Inflammatory macrophage (primary cell): ENCODE measurements at regions not wholly inside any gene's neighbourhood (a gene's known extent, or its start where the extent isn't known, plus 50 kb on each side); places are given as distances from the start of the nearest gene placed in this dataset.
"Not testable (repeated sequence)": the region's sequence is repeated elsewhere in the genome, so short reads cannot be mapped to it uniquely, and the experiment has no call there.

Source experiments
- DNase-seq, 2 donors: peaks; one replicate each; pipeline ENCODE4 v3.0.0-alpha.2; 2020 to 2022

GRCh38 chr9:106111039-106111730 is 416.8 kb downstream of the TMEM38B start:
- DNase-seq, result no peak

- no peak for DNase-seq
These were observed 418.6 kb downstream of the TMEM38B start for GRCh38 chr9:106112935-106113334.

DNA sequence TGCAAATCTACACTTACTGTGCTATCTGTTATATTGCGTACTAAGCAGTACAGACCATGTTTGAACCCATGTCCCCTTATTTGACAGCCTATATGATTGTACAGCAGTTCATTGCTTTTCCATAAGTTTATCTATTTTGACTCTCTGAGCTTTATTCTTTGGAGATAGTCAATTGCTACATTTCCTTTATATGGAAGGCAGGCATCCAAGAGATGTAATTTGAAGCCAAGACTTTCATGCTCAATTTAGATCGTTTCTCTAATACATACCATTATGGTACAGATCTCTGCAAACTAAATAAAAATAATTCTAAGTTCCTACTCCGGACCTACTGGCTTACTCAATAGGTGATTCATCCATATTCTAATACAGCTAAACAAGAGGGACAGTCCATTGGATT is 424.8 kb downstream of the TMEM38B start:
- DNase-seq, result no peak

DNA sequence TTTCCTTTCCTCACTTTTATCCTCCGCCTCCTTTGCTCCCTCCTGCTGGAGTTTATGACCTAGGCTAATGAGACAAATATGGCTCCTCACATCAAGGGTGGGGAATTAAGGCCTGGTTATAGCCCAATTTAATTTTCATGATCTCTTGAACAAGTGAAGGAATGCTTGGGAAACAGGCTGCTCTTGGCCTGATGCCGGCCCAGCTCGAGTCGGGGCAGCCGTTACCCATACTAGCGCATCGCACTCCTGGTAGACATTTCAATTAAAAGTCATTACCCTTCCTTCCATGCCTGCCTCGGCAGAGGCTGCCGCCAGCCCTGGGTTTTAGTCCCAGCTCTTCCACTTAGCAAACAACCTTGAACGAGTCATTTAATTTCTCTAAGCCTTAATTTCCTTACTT is 425.7 kb downstream of the TMEM38B start:
- DNase-seq, result no peak

DNA sequence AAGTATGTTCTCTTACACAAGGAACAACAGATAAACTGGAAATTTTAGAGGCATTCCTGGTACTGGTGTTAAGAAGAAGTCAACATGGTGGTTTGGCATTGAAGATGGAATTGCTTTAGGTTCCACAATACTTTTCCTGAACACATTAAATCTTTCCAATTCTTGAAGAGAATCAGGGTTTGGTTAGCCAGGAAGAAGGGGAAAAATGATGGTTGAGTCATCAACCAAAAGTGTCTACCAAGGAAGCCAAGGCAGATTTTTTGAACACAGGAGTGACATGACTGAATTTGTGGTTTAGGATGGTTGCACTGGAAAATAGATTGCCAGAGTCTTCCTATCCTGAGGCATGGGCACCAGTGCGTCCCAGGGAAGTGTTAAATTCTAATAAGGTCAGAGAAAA is 433.4 kb downstream of the TMEM38B start:
- no peak for DNase-seq

GRCh38 chr9:106130374-106130773 is 436.0 kb downstream of the TMEM38B start:
- DNase-seq, result no peak

- DNase-seq, result no peak
These were observed 449.4 kb downstream of the TMEM38B start for GRCh38 chr9:106143781-106144180.

GRCh38 chr9:106146066-106146840 is 451.9 kb downstream of the TMEM38B start:
- no peak for DNase-seq

DNA sequence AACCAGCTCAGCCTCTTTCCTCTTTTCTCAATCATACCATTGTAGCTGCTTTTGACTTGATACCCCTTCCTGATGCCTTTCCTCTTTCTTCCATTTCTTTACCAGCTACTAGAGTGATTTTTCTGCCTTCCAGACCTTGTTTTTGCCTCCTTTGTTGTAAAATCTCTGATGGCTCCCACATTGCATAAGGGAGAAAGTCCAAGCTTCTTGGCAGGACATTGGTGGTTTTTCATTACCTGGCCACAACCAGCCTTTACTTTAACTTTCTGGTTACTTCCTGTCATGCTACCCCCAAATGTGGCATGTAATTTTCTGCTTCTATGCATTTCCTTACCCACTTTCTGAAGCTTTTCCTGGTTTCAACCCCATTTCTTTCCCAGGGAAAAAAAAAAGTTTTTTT is 452.5 kb downstream of the TMEM38B start:
- no peak for DNase-seq

DNA sequence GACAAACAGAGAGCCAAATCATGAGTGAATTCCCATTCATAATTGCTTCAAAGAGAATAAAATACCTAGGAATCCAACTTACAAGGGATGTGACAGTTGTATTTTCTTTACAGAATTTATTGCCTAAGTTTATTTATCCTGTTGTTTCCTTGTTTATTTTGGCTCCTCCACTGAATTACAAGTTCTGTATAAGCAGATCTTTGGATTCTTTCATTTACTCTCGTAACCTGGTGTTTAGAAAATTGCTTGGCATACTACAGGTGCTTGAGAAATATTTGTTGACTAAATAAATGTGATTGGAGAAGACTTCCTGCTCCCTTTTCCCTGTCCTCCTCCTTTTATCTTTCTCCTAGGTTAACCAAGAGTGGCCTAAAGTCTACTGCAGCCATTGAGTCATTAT is 455.6 kb downstream of the TMEM38B start:
- DNase-seq, result no peak

DNA sequence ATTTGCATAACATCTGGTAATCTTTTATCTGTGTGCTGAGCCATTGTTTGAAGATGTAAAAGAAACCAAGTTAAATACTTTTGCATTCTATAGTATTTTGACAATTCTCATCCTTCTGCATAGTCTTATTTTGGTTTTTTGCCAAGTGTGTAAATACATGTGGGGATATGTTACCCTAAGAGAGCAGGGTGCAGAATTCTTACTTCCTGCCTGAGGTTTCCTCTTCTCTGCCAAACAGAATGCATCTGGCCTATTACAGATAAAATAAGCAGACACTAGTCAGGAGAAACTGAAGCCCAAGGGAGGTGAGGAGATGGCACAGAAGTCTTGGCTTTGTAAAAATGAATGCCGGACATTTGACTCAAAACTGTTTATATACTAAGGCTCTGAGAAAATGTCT is 462.1 kb downstream of the TMEM38B start:
- no peak for DNase-seq

DNA sequence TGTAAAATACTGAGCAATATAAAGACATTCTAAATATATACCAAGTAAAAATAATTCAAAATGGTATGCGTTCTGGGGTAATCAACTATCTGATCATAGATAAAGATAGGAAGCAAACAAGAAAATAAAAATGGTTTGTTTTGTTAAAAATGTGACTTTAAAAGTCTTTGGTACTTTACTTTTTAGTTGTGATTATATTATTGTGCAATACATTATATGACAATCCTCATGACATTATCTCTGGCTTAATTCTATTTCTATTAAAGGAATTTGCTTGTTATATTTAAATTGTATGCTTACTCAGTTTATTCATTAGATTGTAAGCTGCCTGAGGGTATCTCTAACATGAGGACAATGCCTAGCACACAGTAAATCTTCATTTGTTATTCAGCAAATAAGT is 477.9 kb downstream of the TMEM38B start:
- DNase-seq, result no peak

GRCh38 chr9:106174346-106174745 is 480.0 kb downstream of the TMEM38B start:
- no peak for DNase-seq

GRCh38 chr9:106177216-106177615 is 482.9 kb downstream of the TMEM38B start:
- DNase-seq, result no peak

- no peak for DNase-seq
These were observed 484.9 kb downstream of the TMEM38B start for GRCh38 chr9:106179191-106179590.

- not testable (repeated sequence) for DNase-seq
These were observed 509.6 kb downstream of the TMEM38B start for GRCh38 chr9:106203815-106204516.

DNA sequence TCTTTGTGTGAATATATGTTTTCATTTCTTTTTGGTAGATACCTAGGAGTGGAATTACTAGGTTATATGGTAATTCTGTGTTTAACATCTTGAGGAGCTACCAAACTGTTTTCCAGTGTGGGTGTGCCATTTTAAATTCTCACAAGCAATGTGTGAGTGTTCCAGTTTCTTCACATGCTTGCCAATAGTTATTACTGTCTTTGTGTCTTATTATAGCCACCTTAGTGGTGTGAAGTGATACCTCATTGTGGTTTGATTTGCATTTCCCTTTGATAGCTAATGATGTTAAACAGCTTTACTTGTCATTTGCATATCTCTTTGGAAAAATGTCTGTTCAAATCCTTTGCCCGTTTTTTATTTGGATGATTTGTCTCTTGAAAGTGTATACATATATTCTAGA is 513.0 kb downstream of the TMEM38B start:
- no peak for DNase-seq

GRCh38 chr9:106218427-106218826 is 524.1 kb downstream of the TMEM38B start:
- no peak for DNase-seq

- no peak for DNase-seq
These were observed 524.5 kb downstream of the TMEM38B start for GRCh38 chr9:106218854-106219253.

DNA sequence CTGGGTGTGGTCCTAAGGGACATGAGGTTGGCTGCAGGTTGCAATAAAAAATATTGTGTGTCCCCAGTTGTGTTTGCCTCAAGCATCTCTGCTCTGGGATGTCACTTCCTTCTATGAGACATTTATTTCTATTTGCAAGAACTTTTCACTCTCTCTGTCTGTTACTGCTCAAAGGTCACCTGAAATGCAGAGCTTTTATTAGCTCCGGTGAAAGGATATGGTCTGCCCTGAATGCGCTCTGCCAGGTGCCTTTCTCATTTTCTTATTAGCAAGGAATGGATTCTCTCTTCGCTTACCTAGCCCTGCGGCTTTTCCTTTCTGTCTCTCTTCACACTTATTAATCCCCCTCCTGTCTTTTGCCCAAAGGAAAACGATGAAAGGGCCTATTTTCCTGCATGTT is 526.1 kb downstream of the TMEM38B start:
- DNase-seq, result no peak

DNA sequence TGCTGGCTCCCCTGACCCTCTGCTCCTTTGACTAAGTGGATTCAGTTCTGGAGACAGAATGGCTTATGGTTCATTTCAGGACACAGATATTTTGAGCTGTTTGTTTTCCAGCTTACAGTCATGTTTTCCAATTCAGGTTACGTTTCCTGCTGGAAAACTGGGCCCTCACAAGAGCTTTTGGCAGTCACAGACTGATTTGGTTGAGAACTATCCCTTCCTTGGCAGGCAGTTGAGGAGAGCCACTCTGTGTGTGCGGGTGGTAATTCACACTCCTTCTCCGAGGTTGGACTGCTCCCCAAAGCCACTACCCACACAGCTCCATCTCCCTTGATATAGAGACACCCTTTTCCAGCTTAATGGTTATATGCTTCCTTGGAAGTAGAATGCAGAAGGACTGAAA is 534.5 kb downstream of the TMEM38B start:
- DNase-seq, result no peak

DNA sequence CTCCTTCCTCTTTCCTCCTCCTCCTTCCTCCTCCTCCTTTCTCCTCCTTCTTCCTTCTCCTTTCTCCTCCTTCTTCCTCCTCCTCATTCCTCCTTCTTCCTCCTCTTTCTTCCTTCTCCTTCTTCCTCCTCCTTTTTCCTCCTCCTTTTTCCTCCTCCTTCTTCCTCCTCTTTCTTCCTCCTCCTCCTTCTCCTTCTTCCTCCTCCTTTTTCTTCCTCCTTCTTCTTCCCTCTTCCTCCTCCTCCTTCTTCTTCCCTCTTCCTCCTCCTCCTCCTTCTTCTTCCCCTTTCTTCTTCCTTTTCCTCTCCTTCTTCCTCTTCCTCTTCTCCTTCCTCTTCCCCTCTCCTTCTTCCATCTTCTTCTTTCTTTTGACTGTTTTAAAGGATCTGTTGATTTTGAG is 538.8 kb downstream of the TMEM38B start:
- no peak for DNase-seq

- DNase-seq, result not testable (repeated sequence)
These were observed 566.6 kb downstream of the TMEM38B start for GRCh38 chr9:106260908-106261307.

DNA sequence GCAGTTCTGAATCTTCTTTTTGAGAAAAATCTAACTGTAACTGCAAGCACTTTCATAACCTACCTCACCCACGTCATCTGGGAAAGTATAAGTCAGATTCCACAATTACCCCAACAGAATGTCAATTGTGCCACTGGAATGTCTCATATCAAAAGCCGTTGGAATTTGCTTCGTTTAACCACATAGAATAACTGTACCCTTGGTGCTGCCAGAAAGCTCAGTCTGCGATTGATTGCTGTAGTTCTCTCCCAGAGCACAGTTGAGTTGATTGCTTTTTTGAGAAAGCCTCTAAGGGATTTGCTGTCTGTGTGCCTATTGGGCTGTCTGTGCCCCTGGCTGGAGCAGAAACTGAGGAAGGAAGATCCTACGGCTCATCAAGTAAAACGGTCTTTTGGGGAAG is 583.6 kb downstream of the TMEM38B start:
- no peak for DNase-seq
